ENCODE measurements at regions not wholly inside any gene's neighbourhood (a gene's known extent, or its start where the extent isn't known, plus 50 kb on each side); places are given as distances from the start of the nearest gene placed in this dataset.

DNA sequence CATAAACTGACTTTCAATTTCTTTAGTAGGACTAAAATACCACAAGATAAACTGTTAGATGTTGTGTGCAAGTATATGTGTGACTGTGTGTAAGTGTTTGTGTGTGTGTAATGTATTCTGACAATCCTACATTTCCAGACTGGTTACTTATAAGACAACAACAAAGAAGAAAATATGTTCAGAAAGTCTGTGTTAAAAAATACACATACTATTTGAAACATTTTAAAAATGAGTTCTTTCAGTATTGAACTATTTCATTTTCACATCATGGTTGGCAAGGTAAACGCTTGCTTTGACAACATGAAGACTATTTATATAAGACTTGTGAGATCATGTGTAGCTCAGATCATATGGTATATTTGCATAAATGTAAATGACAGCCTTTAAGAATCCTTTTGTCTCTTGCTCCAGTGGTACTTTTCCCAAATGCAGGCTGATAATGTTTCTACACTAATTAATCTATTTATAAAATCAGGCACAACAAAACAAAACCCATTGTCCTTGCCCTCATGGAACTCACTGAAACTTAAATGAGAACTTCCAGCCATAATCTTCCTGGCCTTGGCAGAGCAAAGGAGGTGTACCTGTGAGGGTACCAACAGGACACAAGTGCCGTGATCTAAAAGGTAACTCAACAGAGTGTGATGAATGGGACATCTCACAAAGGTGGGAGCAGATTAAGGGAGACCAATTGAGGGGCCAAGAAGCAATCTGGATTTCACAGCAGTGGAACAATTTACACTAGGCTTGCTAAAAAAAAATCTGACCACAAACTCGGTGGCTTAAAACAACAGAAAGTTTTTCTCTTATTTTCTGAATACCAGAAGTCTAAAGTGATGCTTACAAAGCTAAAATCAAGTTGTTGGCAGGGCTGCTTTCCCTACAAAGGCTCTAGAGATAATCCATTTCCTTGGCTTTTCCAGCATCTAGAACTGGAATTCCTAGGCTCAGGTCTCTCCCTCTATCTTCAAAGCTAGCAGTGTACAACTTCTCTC lies 349.0 kb downstream of the TBC1D4 start:
- H3K27me3 Mint-ChIP-seq (ENCODE audit: low read depth) = no peaks in the 10 kb centered on the region
- H3K36me3 Mint-ChIP-seq (ENCODE audit: low read depth) = no peaks in the 10 kb centered on the region
- H3K4me3 Mint-ChIP-seq = no peak overlapping the region
- H3K4me1 Mint-ChIP-seq (ENCODE audit: low read depth) = no peaks in the 10 kb centered on the region
- H3K27ac Mint-ChIP-seq = no peak overlapping the region
- no peaks in the 10 kb centered on the region for H3K9me3 Mint-ChIP-seq

DNA sequence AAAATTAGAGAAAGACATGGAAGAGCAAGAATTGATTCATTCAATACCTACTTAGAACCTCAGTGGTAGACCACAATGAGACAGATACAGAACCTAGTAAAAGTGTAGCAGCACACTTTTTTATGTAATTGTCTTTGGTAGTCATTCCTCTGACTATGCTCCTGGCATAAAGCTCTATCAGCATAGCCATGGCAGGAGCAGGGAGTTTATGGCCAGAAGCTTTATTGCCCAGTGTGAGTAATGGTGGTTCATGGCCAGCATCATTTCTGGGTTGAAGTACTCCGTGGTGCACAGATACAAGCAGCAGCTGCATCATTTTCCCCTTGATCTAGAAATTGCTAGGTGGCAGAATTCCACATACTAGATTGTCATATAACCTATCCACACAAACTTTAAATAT lies 352.6 kb downstream of the TBC1D4 start:
- no peak overlapping the region for H3K4me3 Mint-ChIP-seq
- H3K27ac Mint-ChIP-seq = no peak overlapping the region
- no peaks in the 10 kb centered on the region for H3K36me3 Mint-ChIP-seq (ENCODE audit: low read depth)
- no peaks in the 10 kb centered on the region for H3K27me3 Mint-ChIP-seq (ENCODE audit: low read depth)
- H3K9me3 Mint-ChIP-seq = no peaks in the 10 kb centered on the region
- no peaks in the 10 kb centered on the region for H3K4me1 Mint-ChIP-seq (ENCODE audit: low read depth)

DNA sequence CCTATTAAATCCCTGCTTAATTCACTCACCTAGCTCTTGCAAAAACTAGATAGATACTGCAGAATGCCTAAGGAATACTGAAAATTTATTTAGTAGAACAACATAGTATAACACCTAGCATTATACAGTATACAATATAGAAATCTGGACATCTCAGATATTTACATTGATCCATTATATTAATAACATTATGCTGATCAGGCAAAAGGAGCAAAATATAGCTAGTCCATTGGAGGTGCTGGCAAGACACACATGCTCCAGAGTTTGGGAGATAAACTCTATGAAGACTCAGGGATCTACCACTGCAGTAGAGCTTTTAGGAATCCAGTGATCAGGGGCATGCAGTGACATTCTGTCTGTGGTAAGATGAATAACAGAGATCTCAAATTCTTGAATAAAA lies 357.6 kb downstream of the TBC1D4 start:
- Mint-ChIP-seq H3K4me1 (ENCODE audit: low read depth) (no peaks in the 10 kb centered on the region), H3K27me3 (ENCODE audit: low read depth) (no peaks in the 10 kb centered on the region), H3K9me3 (no peaks in the 10 kb centered on the region), H3K36me3 (ENCODE audit: low read depth) (no peaks in the 10 kb centered on the region), H3K4me3 (no peak overlapping the region), H3K27ac (no peak overlapping the region)

DNA sequence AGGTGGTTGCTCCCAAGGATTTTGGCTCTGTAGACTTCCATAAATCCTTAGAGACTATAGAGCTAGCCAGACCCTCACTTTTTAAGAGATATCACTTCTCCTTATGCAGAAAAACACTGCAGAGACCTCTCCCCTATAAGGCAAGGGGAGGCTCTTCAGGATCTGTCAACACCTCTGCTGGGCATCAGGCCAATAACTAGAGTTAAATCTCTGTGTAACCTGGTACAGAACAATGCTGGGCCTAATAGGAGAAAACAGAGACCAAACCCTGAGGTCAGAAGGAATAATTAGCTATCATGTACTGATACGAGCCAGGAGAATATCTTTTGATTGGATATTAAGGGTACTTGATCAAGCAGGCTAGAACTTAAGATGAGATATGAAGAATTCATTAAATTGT lies 358.5 kb downstream of the TBC1D4 start:
- Mint-ChIP-seq H3K4me1 (ENCODE audit: low read depth) (no peaks in the 10 kb centered on the region), H3K27ac (no peak overlapping the region), H3K36me3 (ENCODE audit: low read depth) (no peaks in the 10 kb centered on the region), H3K27me3 (ENCODE audit: low read depth) (no peaks in the 10 kb centered on the region), H3K9me3 (no peaks in the 10 kb centered on the region), H3K4me3 (no peak overlapping the region)

DNA sequence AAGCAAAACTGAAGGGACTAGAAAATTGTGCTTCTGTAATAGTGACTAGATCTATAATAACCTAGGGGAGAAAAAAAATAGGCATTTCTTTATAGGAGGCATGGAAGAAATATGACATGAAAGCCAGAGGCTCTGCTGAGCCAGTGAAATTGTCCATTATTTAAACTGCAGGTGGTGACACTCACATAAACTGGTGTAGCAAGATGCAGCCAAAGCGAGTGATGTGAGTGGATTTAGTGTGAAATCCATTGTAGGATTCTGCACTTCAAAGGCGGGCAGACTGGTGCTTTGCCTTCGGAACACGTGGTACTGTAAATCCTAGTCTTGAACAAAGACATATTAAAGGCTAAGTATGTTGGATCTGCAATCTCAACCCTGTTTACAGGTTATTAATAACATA lies 361.9 kb downstream of the TBC1D4 start:
- Mint-ChIP-seq H3K27me3 (ENCODE audit: low read depth) (no peaks in the 10 kb centered on the region), H3K4me3 (no peak overlapping the region), H3K27ac (no peak overlapping the region), H3K9me3 (no peaks in the 10 kb centered on the region), H3K36me3 (ENCODE audit: low read depth) (no peaks in the 10 kb centered on the region), H3K4me1 (ENCODE audit: low read depth) (no peaks in the 10 kb centered on the region)

DNA sequence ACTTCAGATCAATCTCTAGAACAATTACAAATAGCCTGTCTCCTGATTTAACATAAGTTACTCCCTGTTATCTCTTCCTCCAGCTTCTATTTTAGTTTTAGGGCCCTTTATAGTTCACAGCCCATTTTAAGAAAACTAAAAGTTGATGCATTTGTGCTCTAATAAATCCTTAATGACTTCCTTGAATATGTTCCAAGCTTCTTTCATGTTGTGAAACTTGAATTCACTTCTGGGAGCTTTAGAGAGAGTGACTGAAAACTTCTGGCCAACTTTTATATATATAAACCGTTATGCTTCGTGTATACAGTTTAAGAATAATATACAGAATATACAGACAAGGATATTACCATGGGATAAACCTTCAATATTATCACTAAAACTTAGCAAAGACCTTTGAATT lies 366.8 kb downstream of the TBC1D4 start:
- no peaks in the 10 kb centered on the region for H3K9me3 Mint-ChIP-seq
- H3K4me1 Mint-ChIP-seq (ENCODE audit: low read depth) = no peaks in the 10 kb centered on the region
- H3K4me3 Mint-ChIP-seq = no peak overlapping the region
- H3K27me3 Mint-ChIP-seq (ENCODE audit: low read depth) = no peaks in the 10 kb centered on the region
- H3K36me3 Mint-ChIP-seq (ENCODE audit: low read depth) = no peaks in the 10 kb centered on the region
- no peak overlapping the region for H3K27ac Mint-ChIP-seq

DNA sequence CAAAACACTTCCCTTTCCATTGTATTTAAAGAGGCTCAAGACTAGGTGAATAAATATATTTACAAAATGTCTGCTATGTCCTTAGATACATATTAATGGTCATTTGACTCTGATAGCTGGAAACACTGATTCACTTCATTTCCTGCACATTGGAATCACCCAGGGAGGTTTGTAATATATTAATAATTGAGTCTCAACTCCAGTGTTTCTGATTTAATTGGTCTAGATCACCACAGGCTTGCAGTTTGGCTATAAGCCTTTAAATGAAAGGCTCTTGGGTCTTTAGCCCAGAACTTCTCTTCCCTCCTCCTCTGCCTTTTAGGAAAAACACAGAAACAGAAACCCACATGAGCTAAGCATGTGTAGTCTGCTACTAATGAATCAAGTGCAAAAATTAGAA lies 378.0 kb downstream of the TBC1D4 start:
- no peaks in the 10 kb centered on the region for H3K27me3 Mint-ChIP-seq (ENCODE audit: low read depth)
- no peaks in the 10 kb centered on the region for H3K36me3 Mint-ChIP-seq (ENCODE audit: low read depth)
- peaks cover 3% of the 10 kb centered on the region for H3K9me3 Mint-ChIP-seq
- no peak overlapping the region for H3K27ac Mint-ChIP-seq
- H3K4me3 Mint-ChIP-seq = no peak overlapping the region
- no peaks in the 10 kb centered on the region for H3K4me1 Mint-ChIP-seq (ENCODE audit: low read depth)

DNA sequence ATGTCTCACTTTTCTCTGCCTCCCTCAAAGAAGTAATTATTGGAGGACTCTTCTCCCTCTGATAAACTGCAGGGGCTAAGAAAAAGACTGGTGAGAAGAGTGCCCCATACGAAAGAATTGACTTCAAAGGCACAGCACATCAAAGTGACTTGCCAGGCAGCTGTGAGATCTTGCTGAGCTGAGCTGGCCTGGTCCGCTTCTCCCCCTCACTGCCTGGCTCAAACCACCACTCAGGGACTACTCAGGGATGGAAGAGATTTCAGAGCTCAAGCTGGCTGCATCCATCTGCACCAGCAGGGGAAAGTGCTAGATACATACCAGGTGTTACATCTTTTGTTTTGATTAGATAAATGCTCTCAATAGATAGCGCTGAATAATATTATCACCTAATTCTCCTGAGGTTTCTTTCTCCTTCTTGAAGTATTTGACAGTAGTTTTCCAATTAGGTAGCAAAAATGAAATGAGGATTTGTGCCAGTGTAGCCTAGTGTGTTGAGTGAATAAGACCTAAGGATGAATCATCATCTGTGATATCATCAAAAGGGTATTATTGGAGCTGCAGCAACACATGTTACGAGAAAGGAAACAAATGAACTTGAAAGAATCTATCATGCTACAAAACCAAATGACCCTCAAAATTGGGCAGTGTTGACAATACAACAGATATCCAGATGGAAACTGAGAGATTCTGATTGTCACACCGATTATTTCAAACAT lies 379.8 kb downstream of the TBC1D4 start:
- H3K27ac Mint-ChIP-seq = no peak overlapping the region
- H3K4me3 Mint-ChIP-seq = no peak overlapping the region
- no peaks in the 10 kb centered on the region for H3K27me3 Mint-ChIP-seq (ENCODE audit: low read depth)
- H3K4me1 Mint-ChIP-seq (ENCODE audit: low read depth) = no peaks in the 10 kb centered on the region
- H3K36me3 Mint-ChIP-seq (ENCODE audit: low read depth) = no peaks in the 10 kb centered on the region
- no peaks in the 10 kb centered on the region for H3K9me3 Mint-ChIP-seq

DNA sequence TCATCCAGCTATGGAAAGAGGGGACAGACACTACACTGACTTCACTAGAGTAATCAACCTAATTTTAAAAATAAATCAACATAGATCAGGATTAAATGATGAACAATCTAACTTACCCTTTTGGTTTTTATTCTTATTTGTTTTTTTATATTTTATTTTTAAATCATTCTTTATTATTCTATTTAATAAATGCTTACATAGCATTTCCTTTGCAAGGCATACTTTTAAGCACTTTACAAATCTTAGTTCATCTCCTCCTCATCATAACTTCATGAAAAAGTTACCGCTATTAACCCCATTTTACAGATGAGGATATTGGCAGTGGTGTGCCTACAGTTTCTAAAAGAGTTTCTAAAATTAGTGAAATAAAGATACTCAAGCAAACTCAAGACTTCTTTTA lies 380.6 kb downstream of the TBC1D4 start:
- Mint-ChIP-seq H3K27ac (no peak overlapping the region), H3K4me3 (no peak overlapping the region), H3K9me3 (no peaks in the 10 kb centered on the region), H3K27me3 (ENCODE audit: low read depth) (no peaks in the 10 kb centered on the region), H3K4me1 (ENCODE audit: low read depth) (no peaks in the 10 kb centered on the region), H3K36me3 (ENCODE audit: low read depth) (no peaks in the 10 kb centered on the region)

DNA sequence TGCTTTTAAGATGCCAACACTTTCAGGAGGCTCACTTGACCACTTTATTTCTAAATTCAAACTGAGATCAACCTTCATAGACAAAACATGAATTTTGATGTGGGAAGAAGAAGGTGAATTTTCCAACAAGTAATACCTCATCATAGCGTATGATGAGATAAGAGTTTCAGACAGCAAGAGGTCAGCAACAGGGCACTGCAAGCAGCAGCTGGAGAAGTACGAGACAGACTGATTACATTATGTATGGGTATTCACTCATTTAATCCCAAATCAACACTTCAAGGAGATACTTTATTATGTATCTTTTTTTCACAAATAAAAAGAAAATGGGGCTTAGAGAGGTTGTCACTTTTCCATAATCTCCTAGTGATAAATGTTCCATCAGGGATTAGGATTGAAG lies 389.8 kb downstream of the TBC1D4 start:
- H3K27me3 Mint-ChIP-seq (ENCODE audit: low read depth) = no peaks in the 10 kb centered on the region

DNA sequence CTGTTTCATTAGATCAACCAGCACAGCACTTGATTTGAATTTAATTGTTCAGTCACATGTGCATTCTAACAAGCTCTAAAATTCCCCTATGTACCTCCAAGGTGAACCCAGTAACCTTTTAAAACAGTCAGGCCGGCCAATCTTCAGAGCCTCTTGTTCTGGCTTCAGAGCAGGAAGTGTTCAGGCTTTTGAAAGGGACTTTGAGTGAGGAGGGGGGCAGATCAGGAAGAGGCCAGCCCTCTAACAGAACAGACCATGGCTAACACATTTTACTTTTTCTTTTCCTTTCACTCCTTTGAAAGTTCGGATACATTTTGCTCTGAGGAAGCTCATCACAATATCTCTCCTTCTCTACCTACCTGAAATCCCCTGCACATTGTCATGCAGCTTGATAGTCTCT lies 390.3 kb downstream of the TBC1D4 start:
- Mint-ChIP-seq H3K9me3 (no peaks in the 10 kb centered on the region), H3K36me3 (ENCODE audit: low read depth) (no peaks in the 10 kb centered on the region), H3K27me3 (ENCODE audit: low read depth) (no peaks in the 10 kb centered on the region), H3K27ac (no peak overlapping the region), H3K4me1 (ENCODE audit: low read depth) (no peaks in the 10 kb centered on the region), H3K4me3 (no peak overlapping the region)

More for the DNA sequence above, 389.8 kb downstream of the TBC1D4 start:
- no peaks in the 10 kb centered on the region for H3K9me3 Mint-ChIP-seq
- no peaks in the 10 kb centered on the region for H3K36me3 Mint-ChIP-seq (ENCODE audit: low read depth)
- H3K4me1 Mint-ChIP-seq (ENCODE audit: low read depth) = no peaks in the 10 kb centered on the region
- H3K27ac Mint-ChIP-seq = no peak overlapping the region
- H3K4me3 Mint-ChIP-seq = no peak overlapping the region

DNA sequence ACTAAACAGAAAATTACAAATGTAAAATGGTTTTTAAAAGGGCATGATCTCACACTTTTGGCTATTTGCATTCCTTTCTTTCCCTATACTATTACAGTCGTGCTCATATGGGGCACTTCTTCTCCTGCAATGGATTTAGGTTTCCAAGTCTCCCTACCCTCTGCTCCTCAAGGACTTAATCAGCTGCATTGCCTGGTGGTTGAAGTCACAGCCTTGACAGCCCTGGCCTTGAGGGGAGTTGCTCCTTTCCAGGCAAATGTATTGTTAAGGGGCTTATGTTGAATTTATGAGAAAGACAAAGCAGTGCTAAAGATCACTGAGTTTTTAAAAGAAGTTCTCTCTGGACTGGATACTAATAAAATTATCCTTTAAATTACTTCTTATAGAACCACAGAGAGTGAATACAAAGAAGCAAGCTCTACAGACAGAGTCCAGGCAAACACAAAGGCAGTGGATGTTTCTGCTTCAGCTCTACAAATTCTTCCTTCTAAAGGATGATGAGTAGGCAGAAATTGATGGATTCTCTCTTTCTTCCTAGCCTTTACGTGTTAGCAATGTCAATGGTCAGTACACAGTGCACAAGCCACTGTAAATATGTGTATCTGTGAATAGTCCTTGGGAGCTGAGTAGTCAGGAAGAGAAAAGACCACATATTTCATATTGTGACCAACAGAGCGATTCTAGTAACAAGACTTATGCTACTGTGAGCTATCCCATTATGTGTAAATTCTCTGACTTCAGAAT lies 390.9 kb downstream of the TBC1D4 start:
- H3K9me3 Mint-ChIP-seq = no peaks in the 10 kb centered on the region
- H3K4me3 Mint-ChIP-seq = no peak overlapping the region
- H3K4me1 Mint-ChIP-seq (ENCODE audit: low read depth) = no peaks in the 10 kb centered on the region
- H3K36me3 Mint-ChIP-seq (ENCODE audit: low read depth) = no peaks in the 10 kb centered on the region
- no peaks in the 10 kb centered on the region for H3K27me3 Mint-ChIP-seq (ENCODE audit: low read depth)
- no peak overlapping the region for H3K27ac Mint-ChIP-seq

DNA sequence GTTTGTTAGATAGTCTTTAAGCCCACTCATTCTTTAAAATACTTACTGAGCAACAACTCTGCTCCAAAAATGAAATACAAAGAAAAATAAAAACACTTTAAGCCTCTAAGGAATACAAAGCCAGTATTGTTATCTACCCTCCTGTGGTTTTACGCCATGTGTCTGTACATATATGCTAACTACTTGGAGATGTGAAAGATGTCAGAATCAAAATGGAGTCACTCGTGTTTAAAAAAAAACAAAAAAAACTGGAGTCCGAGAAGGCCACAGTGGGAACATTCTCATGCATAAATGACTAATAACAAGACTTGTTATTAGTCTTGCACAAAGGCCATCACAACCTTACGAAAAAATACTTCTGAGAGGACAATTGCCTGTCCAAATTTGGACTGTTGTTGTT lies 393.1 kb downstream of the TBC1D4 start:
- Mint-ChIP-seq H3K4me1 (ENCODE audit: low read depth) (no peaks in the 10 kb centered on the region), H3K27me3 (ENCODE audit: low read depth) (no peaks in the 10 kb centered on the region), H3K9me3 (no peaks in the 10 kb centered on the region), H3K36me3 (ENCODE audit: low read depth) (no peaks in the 10 kb centered on the region), H3K4me3 (no peak overlapping the region), H3K27ac (no peak overlapping the region)

DNA sequence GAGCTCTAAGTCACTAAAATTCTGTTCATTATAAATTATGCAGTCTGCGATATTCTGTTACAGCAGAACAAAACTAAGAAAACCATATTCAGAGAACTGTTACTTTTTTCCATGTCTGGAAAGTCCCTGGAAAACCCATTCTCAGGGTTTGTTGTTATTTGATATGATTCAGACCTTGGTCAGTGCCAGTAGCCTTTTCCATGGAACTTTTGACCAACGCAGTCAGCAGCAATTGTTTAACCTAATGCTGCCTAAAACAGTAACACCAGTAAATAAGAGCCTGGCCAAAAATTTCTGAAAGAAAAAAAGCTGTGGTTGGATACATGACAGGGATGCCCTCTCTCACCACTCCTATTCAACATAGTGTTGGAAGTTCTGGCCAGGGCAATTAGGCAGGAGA lies 402.7 kb downstream of the TBC1D4 start:
- H3K4me1 Mint-ChIP-seq (ENCODE audit: low read depth) = no peaks in the 10 kb centered on the region
- no peaks in the 10 kb centered on the region for H3K9me3 Mint-ChIP-seq
- H3K36me3 Mint-ChIP-seq (ENCODE audit: low read depth) = no peaks in the 10 kb centered on the region
- no peak overlapping the region for H3K27ac Mint-ChIP-seq
- H3K27me3 Mint-ChIP-seq (ENCODE audit: low read depth) = no peaks in the 10 kb centered on the region
- H3K4me3 Mint-ChIP-seq = no peak overlapping the region

Data from T-helper 1 cell treated with Interleukin-12 subunit alpha and Interleukin-12 subunit beta and Interleukin-4 antibody, amounts not matched to agents 30 μg/mL and 1 μg/mL, for 36 hours (primary cell).